IPS-NIHi7 (cell line): ENCODE measurements at regions not wholly inside any gene's neighbourhood (a gene's known extent, or its start where the extent isn't known, plus 50 kb on each side); places are given as distances from the start of the nearest gene placed in this dataset.

Experiments used
- DNase-seq: peaks from one replicate; pipeline ENCODE4 v3.0.0; 2012; ENCODE audit warnings: mixed read lengths; ENCODE audit errors: extremely low spot score

DNA sequence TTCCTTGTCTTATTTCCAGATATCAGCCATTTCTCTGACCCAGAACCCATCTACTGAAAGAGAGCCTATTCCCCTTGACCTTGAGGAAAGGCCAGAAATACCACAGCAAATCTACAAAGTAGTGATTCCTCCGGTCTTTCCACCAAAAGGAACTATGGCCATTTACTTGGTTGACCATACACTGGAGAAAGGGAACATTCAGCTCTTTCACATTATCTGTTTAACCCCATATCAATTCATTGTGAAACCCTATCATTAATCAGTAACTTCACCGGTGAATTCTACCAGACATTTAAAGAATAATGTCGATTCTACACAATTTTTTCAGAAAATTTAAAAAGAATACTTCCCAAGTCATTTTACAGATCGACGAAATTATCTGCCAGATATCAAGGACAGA is 265.7 kb upstream of the CLEC14A start:
- no peak for DNase-seq

GRCh38 chr14:38517426-38517825 is 261.5 kb upstream of the CLEC14A start:
- DNase-seq = no peak

- no peak for DNase-seq
Measured at GRCh38 chr14:38512236-38512635, 256.3 kb upstream of the CLEC14A start.

GRCh38 chr14:38507299-38507698 is 251.4 kb upstream of the CLEC14A start:
- no peak for DNase-seq

- DNase-seq = no peak
Measured at GRCh38 chr14:38505973-38506249, 250.0 kb upstream of the CLEC14A start.

- DNase-seq = no peak
Measured at GRCh38 chr14:38505221-38505972, 249.5 kb upstream of the CLEC14A start.

GRCh38 chr14:38504175-38504574 is 248.3 kb upstream of the CLEC14A start:
- no peak for DNase-seq

GRCh38 chr14:38502239-38502638 is 246.3 kb upstream of the CLEC14A start:
- DNase-seq = no peak

- no peak for DNase-seq
Measured at GRCh38 chr14:38500125-38500524, 244.2 kb upstream of the CLEC14A start.

- DNase-seq = no peak
Measured at GRCh38 chr14:38496092-38496491, 240.2 kb upstream of the CLEC14A start.

DNA sequence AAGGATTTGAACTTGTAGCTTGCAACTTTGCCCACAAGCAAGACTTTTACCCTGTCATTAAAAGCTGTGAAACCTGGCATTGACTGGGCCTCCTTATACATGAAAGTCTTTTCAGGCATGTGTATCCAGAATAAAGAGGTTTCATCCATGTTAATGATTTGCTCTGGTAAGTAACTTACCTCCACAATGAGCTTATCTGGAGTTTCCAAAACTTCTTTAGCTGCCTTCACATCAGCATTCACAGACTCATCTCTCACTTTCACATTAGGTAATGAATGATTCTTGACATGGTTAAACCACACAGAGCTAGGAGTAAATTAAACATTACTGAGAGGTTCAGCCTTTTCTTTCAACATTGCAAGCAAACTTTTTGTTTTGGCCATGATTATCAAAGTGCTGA is 234.4 kb upstream of the CLEC14A start:
- DNase-seq = no peak

DNA sequence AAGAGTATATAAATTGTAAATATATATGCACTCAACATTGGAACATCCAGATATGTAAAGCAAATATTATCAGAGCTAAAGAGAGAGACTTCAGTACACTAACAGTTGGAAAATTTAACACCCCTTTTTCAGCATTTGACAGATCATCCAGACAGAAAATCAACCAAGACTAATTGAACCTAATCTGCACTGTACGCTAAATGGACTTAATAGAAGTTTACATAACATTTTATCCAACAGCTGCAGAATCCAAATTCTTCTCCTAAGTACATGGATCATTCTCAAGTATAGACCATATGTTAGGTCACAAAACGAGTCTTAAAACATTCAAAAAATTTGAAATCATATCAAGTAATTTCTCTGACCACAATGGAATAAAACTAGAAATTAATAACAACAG is 229.1 kb upstream of the CLEC14A start:
- DNase-seq = no peak

DNA sequence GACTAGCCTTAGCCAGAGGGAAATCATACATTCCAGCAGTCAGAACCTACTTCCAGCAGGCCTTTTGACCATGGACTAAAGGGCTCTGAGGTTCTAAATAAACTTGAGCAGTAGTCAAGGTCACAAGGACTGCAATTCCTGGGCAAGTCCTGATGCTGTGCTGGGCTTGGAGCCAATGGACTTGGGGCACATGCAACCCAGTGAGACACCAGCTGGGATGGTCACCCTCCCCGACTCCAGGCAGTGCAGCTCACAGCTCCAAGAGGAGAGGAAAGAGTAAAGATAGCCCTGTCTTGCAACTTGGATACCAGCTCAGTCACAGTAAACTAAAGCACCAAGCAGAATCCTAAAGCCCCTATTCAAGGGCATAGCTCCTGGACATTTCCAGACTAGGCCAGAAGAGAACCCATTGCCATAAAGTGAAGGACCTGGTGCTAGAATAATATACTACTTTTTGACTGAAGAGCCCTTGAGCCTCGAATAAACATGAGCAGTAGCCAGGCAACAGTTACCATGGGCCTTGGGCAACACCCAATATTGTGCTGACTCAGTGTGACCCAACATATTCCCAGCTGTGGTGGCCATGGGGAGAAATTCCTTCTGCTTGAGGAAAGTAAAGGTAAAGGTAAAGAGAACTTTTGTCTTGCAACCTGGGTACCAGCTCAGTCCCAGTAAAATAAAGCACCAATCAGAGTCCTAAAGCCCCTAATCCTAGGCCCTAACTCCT is 226.2 kb upstream of the CLEC14A start:
- DNase-seq = no peak

DNA sequence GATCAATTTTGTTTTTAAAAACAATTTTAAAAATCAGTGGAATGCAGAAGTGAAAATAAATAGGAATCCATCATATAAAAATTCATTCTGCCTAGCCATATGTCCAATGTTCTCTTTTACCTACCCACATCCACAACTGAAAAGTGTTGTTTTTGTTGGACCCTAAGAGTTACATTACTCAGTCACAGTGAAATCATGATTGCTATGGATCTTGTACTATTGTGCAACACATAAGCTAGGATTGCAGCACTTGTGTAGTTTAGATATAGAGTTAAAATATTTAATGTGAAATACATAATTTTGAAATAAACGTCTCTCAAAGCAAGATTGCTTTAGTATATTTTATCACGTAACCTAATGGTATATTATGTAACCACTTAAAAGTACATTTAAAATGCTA is 213.3 kb upstream of the CLEC14A start:
- DNase-seq = no peak

DNA sequence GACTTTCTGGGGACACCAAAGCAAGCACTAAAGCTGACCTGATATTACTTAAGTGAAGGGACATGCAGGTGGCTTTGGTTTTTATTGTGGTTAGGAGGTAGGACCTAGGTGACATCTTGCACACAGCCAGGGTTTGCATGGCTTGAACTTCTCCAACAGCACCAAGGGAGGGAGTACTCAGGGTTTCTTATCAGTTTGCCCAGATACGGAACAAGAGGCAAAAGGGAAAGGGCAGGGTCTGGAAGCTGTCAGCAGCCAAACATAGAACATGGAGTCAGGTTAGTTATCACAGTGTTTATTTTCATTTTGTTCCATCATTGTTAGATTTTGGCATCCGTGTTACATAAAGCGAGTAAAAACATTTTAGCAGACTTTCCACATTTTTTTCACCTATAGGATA is 186.3 kb upstream of the CLEC14A start:
- DNase-seq = peak; percentile 16

GRCh38 chr14:38432186-38432585 is 176.3 kb upstream of the CLEC14A start:
- DNase-seq = no peak

- no peak for DNase-seq
Measured at GRCh38 chr14:38431156-38431555, 175.3 kb upstream of the CLEC14A start.

DNA sequence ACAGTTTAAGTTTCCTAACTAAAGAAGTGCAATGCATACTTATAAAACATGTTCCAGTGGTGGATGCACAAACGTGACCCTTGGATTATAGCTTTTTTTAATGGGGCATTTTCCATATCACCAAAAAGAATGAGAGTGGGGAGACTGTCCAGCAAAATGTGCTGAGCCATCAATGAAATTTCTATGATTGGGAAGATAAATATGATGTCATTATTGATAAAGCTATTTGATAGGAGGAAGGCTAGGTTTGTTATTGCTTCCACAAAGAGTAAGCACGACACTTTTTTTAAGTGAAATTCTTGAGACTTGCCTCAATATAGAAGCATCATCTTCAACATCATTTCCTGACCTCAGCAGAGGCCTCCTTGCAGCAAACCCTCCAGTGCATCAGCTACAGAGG is 174.6 kb upstream of the CLEC14A start:
- DNase-seq = no peak

GRCh38 chr14:38425324-38425976 is 169.6 kb upstream of the CLEC14A start:
- DNase-seq = no peak

GRCh38 chr14:38420048-38420447 is 164.2 kb upstream of the CLEC14A start:
- no peak for DNase-seq

GRCh38 chr14:38419579-38419978 is 163.7 kb upstream of the CLEC14A start:
- DNase-seq = no peak

DNA sequence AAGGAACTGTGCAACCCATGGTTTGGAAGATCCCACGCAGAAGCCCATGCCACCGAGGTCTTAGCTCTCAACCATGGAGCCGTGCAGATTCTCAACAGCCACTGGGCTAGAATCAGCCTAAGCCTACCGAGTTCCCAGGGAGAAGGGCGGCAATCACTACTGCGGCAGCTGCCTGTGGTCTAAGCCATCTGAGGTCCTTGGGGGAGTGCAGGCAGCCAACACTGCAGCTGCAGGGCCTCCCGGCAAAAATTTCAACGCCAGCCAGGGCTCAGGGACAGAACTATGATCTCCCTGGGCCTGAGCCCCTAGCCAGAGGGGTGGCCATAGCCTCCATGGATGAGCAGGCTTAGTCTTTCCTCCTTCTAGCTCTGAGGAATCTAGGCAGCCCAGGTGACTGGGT is 156.8 kb upstream of the CLEC14A start:
- no peak for DNase-seq

GRCh38 chr14:38410442-38410841 is 154.5 kb upstream of the CLEC14A start:
- no peak for DNase-seq
